Activated CD4-positive, alpha-beta T cell treated with anti-CD3 and anti-CD28 coated beads, Interleukin-2, amount 10 ng/mL, durations not matched to agents 7 days and 5 days (primary cell): ENCODE measurements at regions not wholly inside any gene's neighbourhood (a gene's known extent, or its start where the extent isn't known, plus 50 kb on each side); places are given as distances from the start of the nearest gene placed in this dataset.

Source experiments
- CTCF ChIA-PET: fragments of 350-600 bp; sonication (Branson Sonifier 250); formaldehyde crosslinking; loops from one replicate; lab custom pipeline; 2021; ENCODE audit warnings: antibody characterized with exemption; lab: Charles Lee
- POLR2A ChIA-PET: fragments of 350-600 bp; sonication (Branson Sonifier 250); formaldehyde crosslinking; loops from one replicate; lab custom pipeline; 2021; ENCODE audit warnings: antibody characterized with exemption; lab: Charles Lee
- DNase-seq: peaks from one replicate; pipeline ENCODE4 v3.0.0-alpha.2; 2020
- H3K27ac Mint-ChIP-seq: one replicate; pipeline ENCODE4 v1.8.0; 2021; ENCODE audit warnings: mild to moderate bottlenecking, moderate library complexity, mixed read lengths
- H3K27me3 Mint-ChIP-seq: one replicate; pipeline ENCODE4 v1.8.0; 2021; ENCODE audit warnings: mixed read lengths
- H3K36me3 Mint-ChIP-seq: one replicate; pipeline ENCODE4 v1.8.0; 2021; ENCODE audit warnings: low read depth, mixed read lengths
- H3K4me1 Mint-ChIP-seq: one replicate; pipeline ENCODE4 v1.8.0; 2021; ENCODE audit warnings: mixed read lengths
- H3K4me3 Mint-ChIP-seq: one replicate; pipeline ENCODE4 v1.8.0; 2021; ENCODE audit warnings: mild to moderate bottlenecking, moderate library complexity, mixed read lengths
- H3K9me3 Mint-ChIP-seq: one replicate; pipeline ENCODE4 v1.8.0; 2021; ENCODE audit warnings: mixed read lengths

DNA sequence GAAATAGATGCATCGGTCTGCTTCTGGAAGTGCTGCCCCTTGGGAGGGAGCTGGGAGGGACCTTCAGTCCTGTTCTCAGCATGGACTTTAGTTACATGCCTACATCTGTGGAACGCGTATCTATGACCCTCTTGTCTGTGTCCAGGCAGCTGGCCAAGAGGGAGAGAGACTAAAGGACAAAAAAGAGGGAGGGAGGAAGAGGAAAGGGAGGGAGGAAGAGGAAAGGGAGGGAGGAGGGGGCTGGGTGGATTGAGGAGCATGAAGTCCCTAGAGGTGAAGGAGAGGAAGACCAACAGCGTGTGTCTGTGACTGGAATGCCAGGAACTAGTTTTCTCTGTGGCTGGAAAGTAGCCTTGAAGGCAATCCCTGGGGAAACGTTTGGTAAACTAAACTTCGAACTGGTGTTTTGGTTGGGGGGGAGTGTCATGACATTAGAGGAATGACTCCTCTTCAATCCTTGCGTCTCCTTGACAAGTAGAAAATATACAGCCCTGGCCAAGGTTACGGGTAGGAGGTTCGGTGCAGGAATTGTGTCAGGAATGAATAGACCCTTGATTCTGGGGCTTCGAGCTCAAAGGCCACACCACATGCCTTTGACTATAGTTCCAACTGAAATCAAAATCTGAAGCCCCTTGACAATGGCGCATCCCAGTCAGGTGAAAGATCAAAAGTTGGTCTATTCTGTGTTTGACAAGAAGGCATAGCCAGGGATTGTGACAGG is 52.0 kb upstream of the PLEKHG1 start:
- H3K36me3 Mint-ChIP-seq: no peaks in the 10 kb centered on the region

DNA sequence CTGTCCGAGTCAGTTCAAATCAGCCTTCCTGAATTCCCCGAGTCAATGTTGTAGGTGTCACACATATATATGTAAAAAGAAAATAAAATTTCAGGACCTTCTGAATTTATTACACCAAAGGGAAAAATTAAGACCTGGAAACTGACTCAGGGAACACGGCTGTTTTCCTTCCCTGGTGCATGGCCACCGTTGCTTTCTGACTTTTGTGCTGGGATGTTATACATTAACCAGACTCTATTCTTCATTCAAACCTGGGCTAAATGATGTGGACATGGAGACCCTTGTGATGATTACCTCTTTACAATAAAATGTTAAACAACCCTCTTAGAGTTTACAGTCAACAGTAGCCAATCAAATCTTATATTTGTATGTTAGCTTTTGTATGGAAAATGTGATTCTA is 51.4 kb upstream of the PLEKHG1 start:
- POLR2A ChIA-PET: no interaction called here
- no peak overlapping the region for H3K27ac Mint-ChIP-seq
- H3K36me3 Mint-ChIP-seq: no peaks in the 10 kb centered on the region
- no peaks in the 10 kb centered on the region for H3K9me3 Mint-ChIP-seq
- CTCF ChIA-PET: no interaction called here
- H3K4me3 Mint-ChIP-seq: no peak overlapping the region
- peaks cover 35% of the 10 kb centered on the region for H3K27me3 Mint-ChIP-seq
- no peak for DNase-seq
- H3K4me1 Mint-ChIP-seq: no peaks in the 10 kb centered on the region

More for the DNA sequence above, 52.0 kb upstream of the PLEKHG1 start:
- Mint-ChIP-seq H3K9me3 (no peaks in the 10 kb centered on the region), H3K27me3 (peaks cover 32% of the 10 kb centered on the region), H3K4me3 (no peak overlapping the region), H3K4me1 (no peaks in the 10 kb centered on the region), H3K27ac (no peak overlapping the region)
- no peak for DNase-seq
- ChIA-PET POLR2A (no interaction called here), CTCF (no interaction called here)

DNA sequence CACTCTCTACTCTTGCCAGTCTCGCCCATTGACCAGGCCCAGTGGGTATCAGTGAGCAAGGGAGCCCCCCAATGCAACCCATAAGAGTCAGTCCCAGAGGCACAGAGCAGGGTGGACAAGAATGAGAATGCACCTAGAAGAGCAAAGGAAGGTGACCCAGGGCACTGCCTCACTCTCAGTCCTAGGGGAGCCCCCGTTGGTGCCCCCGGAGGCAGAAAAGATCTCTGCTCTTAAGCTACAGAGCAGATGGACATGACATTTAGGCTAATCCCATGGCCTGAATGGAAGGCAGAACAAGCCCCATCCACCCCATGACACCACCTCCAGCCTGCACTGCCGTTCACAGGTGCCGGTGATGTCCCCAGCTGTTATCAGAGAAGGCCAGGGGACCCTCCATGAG is 50.7 kb upstream of the PLEKHG1 start:
- Mint-ChIP-seq H3K4me3 (no peak overlapping the region), H3K4me1 (no peaks in the 10 kb centered on the region), H3K27ac (no peak overlapping the region), H3K9me3 (no peaks in the 10 kb centered on the region), H3K27me3 (peaks cover 34% of the 10 kb centered on the region), H3K36me3 (no peaks in the 10 kb centered on the region)
- CTCF ChIA-PET: no interaction called here
- POLR2A ChIA-PET: no interaction called here
- DNase-seq: no peak

DNA sequence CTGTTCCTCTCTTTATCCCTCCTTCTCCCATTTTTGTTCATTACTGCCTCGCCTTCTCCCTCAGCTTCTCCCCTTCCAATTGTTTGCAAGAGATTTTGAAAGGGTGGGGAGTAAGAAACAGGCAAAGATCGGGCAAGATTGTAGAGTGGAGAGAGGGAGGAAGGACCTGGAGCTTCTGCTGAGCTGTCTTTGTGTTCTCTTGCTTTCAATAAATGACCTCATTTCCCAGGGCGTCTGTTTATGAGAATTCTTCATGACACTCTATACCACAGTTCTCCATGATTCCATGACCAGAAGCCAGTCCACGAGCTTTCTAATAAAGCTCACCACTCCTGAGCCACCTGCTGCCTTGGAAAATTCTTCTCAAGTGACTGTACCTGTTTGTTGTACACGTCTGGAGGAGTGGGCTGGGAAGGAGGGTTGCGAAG is 50.0 kb upstream of the PLEKHG1 start:
- CTCF ChIA-PET: no interaction called here
- peaks cover 29% of the 10 kb centered on the region for H3K27me3 Mint-ChIP-seq
- no peak for DNase-seq

More for the DNA sequence above, 50.0 kb upstream of the PLEKHG1 start:
- no peak overlapping the region for H3K4me3 Mint-ChIP-seq
- no peak overlapping the region for H3K27ac Mint-ChIP-seq
- no peaks in the 10 kb centered on the region for H3K36me3 Mint-ChIP-seq
- no peaks in the 10 kb centered on the region for H3K9me3 Mint-ChIP-seq
- H3K4me1 Mint-ChIP-seq: no peaks in the 10 kb centered on the region
- POLR2A ChIA-PET: no interaction called here
